ENCODE measurements at regions not wholly inside any gene's neighbourhood (a gene's known extent, or its start where the extent isn't known, plus 50 kb on each side); places are given as distances from the start of the nearest gene placed in this dataset.

GRCh38 chr4:4752025-4752424, 107.4 kb upstream of the MSX1 start:
- no peak for TF ChIP-seq CTCF (IDR thresholded peaks at IDR 0.05; ENCODE audit: insufficient read depth, low read length)
- H3K4me3 ChIP-seq (ENCODE audit: low read depth, low read length), result no peak overlapping the region
- DNase-seq (ENCODE audit: low read depth), result no peak

- no peak for TF ChIP-seq CTCF (IDR thresholded peaks at IDR 0.05; ENCODE audit: insufficient read depth, low read length)
- no peak for DNase-seq (ENCODE audit: low read depth)
Observed at GRCh38 chr4:4750187-4750586, 109.3 kb upstream of the MSX1 start.

GRCh38 chr4:4749137-4749536, 110.3 kb upstream of the MSX1 start:
- TF ChIP-seq CTCF (IDR thresholded peaks at IDR 0.05; ENCODE audit: insufficient read depth, low read length), result no peak
- H3K4me3 ChIP-seq (ENCODE audit: low read depth, low read length), result no peak overlapping the region
- no peak for DNase-seq (ENCODE audit: low read depth)

More at GRCh38 chr4:4750187-4750586, 109.3 kb upstream of the MSX1 start:
- H3K4me3 ChIP-seq (ENCODE audit: low read depth, low read length), result no peak overlapping the region

- DNase-seq (ENCODE audit: low read depth), result no peak
- TF ChIP-seq CTCF (IDR thresholded peaks at IDR 0.05; ENCODE audit: insufficient read depth, low read length), result no peak
- H3K4me3 ChIP-seq (ENCODE audit: low read depth, low read length), result no peak overlapping the region
Observed at GRCh38 chr4:4746444-4746843, 113.0 kb upstream of the MSX1 start.

GRCh38 chr4:4740071-4740470, 119.4 kb upstream of the MSX1 start:
- no peak for DNase-seq (ENCODE audit: low read depth)
- no peak overlapping the region for H3K4me3 ChIP-seq (ENCODE audit: low read depth, low read length)
- TF ChIP-seq CTCF (IDR thresholded peaks at IDR 0.05; ENCODE audit: insufficient read depth, low read length), result no peak

GRCh38 chr4:4735870-4736269, 123.6 kb upstream of the MSX1 start:
- H3K4me3 ChIP-seq (ENCODE audit: low read depth, low read length), result no peak overlapping the region
- peak; percentile 65 for DNase-seq (ENCODE audit: low read depth)
- TF ChIP-seq CTCF (IDR thresholded peaks at IDR 0.05; ENCODE audit: insufficient read depth, low read length), result no peak

- TF ChIP-seq CTCF (IDR thresholded peaks at IDR 0.05; ENCODE audit: insufficient read depth, low read length), result no peak
- DNase-seq (ENCODE audit: low read depth), result no peak
- no peak overlapping the region for H3K4me3 ChIP-seq (ENCODE audit: low read depth, low read length)
Observed at GRCh38 chr4:4735136-4735750, 124.2 kb upstream of the MSX1 start.
